HPDE6-E6E7 (cell line): ENCODE measurements at regions not wholly inside any gene's neighbourhood (a gene's known extent, or its start where the extent isn't known, plus 50 kb on each side); places are given as distances from the start of the nearest gene placed in this dataset.
"Not testable (repeated sequence)": the region's sequence is repeated elsewhere in the genome, so short reads cannot be mapped to it uniquely, and the experiment has no call there.

Source experiments
- DNase-seq: peaks from one replicate; pipeline ENCODE4 v3.0.0; 2011; ENCODE audit warnings: missing footprints; ENCODE audit errors: extremely low spot score

GRCh38 chr3:165635791-165636683 lies 201.2 kb downstream of the BCHE start:
- DNase-seq = no peak

- DNase-seq = no peak
These were observed 212.5 kb downstream of the BCHE start for GRCh38 chr3:165624761-165625160.

- no peak for DNase-seq
These were observed 214.9 kb downstream of the BCHE start for GRCh38 chr3:165622356-165622755.

- no peak for DNase-seq
These were observed 218.2 kb downstream of the BCHE start for GRCh38 chr3:165619069-165619468.

GRCh38 chr3:165617134-165617533 lies 220.1 kb downstream of the BCHE start:
- DNase-seq = no peak

- no peak for DNase-seq
These were observed 222.9 kb downstream of the BCHE start for GRCh38 chr3:165614337-165614736.

GRCh38 chr3:165613014-165613413 lies 224.2 kb downstream of the BCHE start:
- no peak for DNase-seq

GRCh38 chr3:165607221-165607620 lies 230.0 kb downstream of the BCHE start:
- no peak for DNase-seq

- DNase-seq = no peak
These were observed 234.0 kb downstream of the BCHE start for GRCh38 chr3:165603196-165603595.

- not testable (repeated sequence) for DNase-seq
These were observed 264.7 kb downstream of the BCHE start for GRCh38 chr3:165572566-165572965.

- no peak for DNase-seq
These were observed 268.2 kb downstream of the BCHE start for GRCh38 chr3:165568907-165569462.

- DNase-seq = no peak
These were observed 281.4 kb downstream of the BCHE start for GRCh38 chr3:165555785-165556184.

- DNase-seq = no peak
These were observed 283.9 kb downstream of the BCHE start for GRCh38 chr3:165553371-165553770.

GRCh38 chr3:165549665-165550064 lies 287.6 kb downstream of the BCHE start:
- DNase-seq = no peak

GRCh38 chr3:165549037-165549436 lies 288.2 kb downstream of the BCHE start:
- DNase-seq = no peak

- DNase-seq = no peak
These were observed 292.2 kb downstream of the BCHE start for GRCh38 chr3:165545059-165545458.

- DNase-seq = no peak
These were observed 292.8 kb downstream of the BCHE start for GRCh38 chr3:165544432-165544831.

- DNase-seq = no peak
These were observed 299.1 kb downstream of the BCHE start for GRCh38 chr3:165538166-165538565.

- no peak for DNase-seq
These were observed 304.4 kb downstream of the BCHE start for GRCh38 chr3:165532851-165533250.

- no peak for DNase-seq
These were observed 307.8 kb downstream of the BCHE start for GRCh38 chr3:165529451-165529850.

- no peak for DNase-seq
These were observed 310.9 kb downstream of the BCHE start for GRCh38 chr3:165526367-165526766.

GRCh38 chr3:165523801-165524200 lies 313.4 kb downstream of the BCHE start:
- DNase-seq = no peak

GRCh38 chr3:165522386-165522785 lies 314.8 kb downstream of the BCHE start:
- no peak for DNase-seq
